NCI-H226 (cell line): ENCODE measurements at regions not wholly inside any gene's neighbourhood (a gene's known extent, or its start where the extent isn't known, plus 50 kb on each side); places are given as distances from the start of the nearest gene placed in this dataset.

Experiments used
- DNase-seq: peaks from one replicate; pipeline ENCODE4 v3.0.0-alpha.2; 2015

GRCh38 chr6:22468256-22468965, 101.0 kb upstream of the HDGFL1 start:
- DNase-seq = peak; percentile 24

GRCh38 chr6:22470454-22471131, 98.8 kb upstream of the HDGFL1 start:
- no peak for DNase-seq

- DNase-seq = peak; percentile 32
Measured at GRCh38 chr6:22471132-22471690, 98.2 kb upstream of the HDGFL1 start.

- DNase-seq = no peak
Measured at GRCh38 chr6:22471746-22472145, 97.6 kb upstream of the HDGFL1 start.

GRCh38 chr6:22473991-22474682, 95.2 kb upstream of the HDGFL1 start:
- DNase-seq = no peak

- no peak for DNase-seq
Measured at GRCh38 chr6:22476811-22477390, 92.5 kb upstream of the HDGFL1 start.

- no peak for DNase-seq
Measured at GRCh38 chr6:22497276-22497675, 72.1 kb upstream of the HDGFL1 start.

GRCh38 chr6:22499815-22500214, 69.6 kb upstream of the HDGFL1 start:
- DNase-seq = no peak

GRCh38 chr6:22506496-22506895, 62.9 kb upstream of the HDGFL1 start:
- no peak for DNase-seq

GRCh38 chr6:22512686-22513427, 56.5 kb upstream of the HDGFL1 start:
- DNase-seq = no peak

- no peak for DNase-seq
Measured at GRCh38 chr6:22513667-22514066, 55.7 kb upstream of the HDGFL1 start.

- DNase-seq = no peak
Measured at GRCh38 chr6:22519237-22519636, 50.1 kb upstream of the HDGFL1 start.
